Fibroblast of mammary gland (primary cell): ENCODE measurements at regions not wholly inside any gene's neighbourhood (a gene's known extent, or its start where the extent isn't known, plus 50 kb on each side); places are given as distances from the start of the nearest gene placed in this dataset.

Source experiments
- DNase-seq: peaks from one replicate; pipeline ENCODE4 v3.0.0-alpha.2; 2010; ENCODE audit warnings: low read depth
- H3K4me3 ChIP-seq: 2 replicates; pipeline ENCODE4 v1.5.1; 2011; ENCODE audit warnings: low read depth, mild to moderate bottlenecking, low read length, moderate library complexity; ENCODE audit not compliant: control insufficient read depth
- CTCF ChIP-seq: conservative IDR thresholded peaks from 2 replicates; pipeline ENCODE4 v1.5.1; 2011; ENCODE audit warnings: low read depth, low read length, inconsistent platforms; ENCODE audit not compliant: control insufficient read depth, insufficient read depth

- no peak for TF ChIP-seq CTCF
- no peak for DNase-seq
- no peak overlapping the region for H3K4me3 ChIP-seq
Observed at GRCh38 chr12:24223926-24224325, 274.5 kb upstream of the SOX5 start.

- no peak for TF ChIP-seq CTCF
- no peak overlapping the region for H3K4me3 ChIP-seq
- peak; percentile 82 for DNase-seq
Observed at GRCh38 chr12:24222968-24223367, 273.5 kb upstream of the SOX5 start.

GRCh38 chr12:24212496-24212895 lies 263.0 kb upstream of the SOX5 start:
- TF ChIP-seq CTCF, result no peak
- no peak for DNase-seq
- no peak overlapping the region for H3K4me3 ChIP-seq

GRCh38 chr12:24206621-24207020 lies 257.2 kb upstream of the SOX5 start:
- DNase-seq, result no peak
- no peak overlapping the region for H3K4me3 ChIP-seq
- TF ChIP-seq CTCF, result no peak

- DNase-seq, result peak; percentile 23
- no peak for TF ChIP-seq CTCF
- no peak overlapping the region for H3K4me3 ChIP-seq
Observed at GRCh38 chr12:24201258-24201970, 251.9 kb upstream of the SOX5 start.

GRCh38 chr12:24200010-24200409 lies 250.5 kb upstream of the SOX5 start:
- no peak for DNase-seq
- no peak for TF ChIP-seq CTCF
- no peak overlapping the region for H3K4me3 ChIP-seq

GRCh38 chr12:24198936-24199671 lies 249.6 kb upstream of the SOX5 start:
- no peak overlapping the region for H3K4me3 ChIP-seq
- DNase-seq, result no peak
- TF ChIP-seq CTCF, result no peak
